Activated B cell treated with CpG ODN at 0.5 μM for 24 hours (primary cell): ENCODE measurements at regions not wholly inside any gene's neighbourhood (a gene's known extent, or its start where the extent isn't known, plus 50 kb on each side); places are given as distances from the start of the nearest gene placed in this dataset.

Experiments used
- ATAC-seq: fragments of 200-7000 bp; cut with Tn5 transposase; one replicate; pipeline ENCODE4 v1.10.0; 2021; ENCODE audit warnings: low read depth, mild to moderate bottlenecking, moderate library complexity
- CTCF ChIA-PET: fragments of 350-600 bp; sonication (Branson Sonifier 250); formaldehyde crosslinking; loops from one replicate; lab custom pipeline; 2021; ENCODE audit warnings: antibody characterized with exemption; lab: Charles Lee
- POLR2A ChIA-PET: fragments of 350-600 bp; sonication (Branson Sonifier 250); formaldehyde crosslinking; loops from one replicate; lab custom pipeline; 2021; ENCODE audit warnings: antibody characterized with exemption; lab: Charles Lee
- DNase-seq: peaks from one replicate; pipeline ENCODE4 v3.0.0; 2022
- H3K27ac Mint-ChIP-seq: one replicate; pipeline ENCODE4 v1.8.0; 2020; ENCODE audit warnings: mixed read lengths
- H3K27me3 Mint-ChIP-seq: one replicate; pipeline ENCODE4 v1.8.0; 2021; ENCODE audit warnings: mixed read lengths
- H3K36me3 Mint-ChIP-seq: one replicate; pipeline ENCODE4 v1.8.0; 2021; ENCODE audit warnings: low read depth, mixed read lengths
- H3K4me1 Mint-ChIP-seq: one replicate; pipeline ENCODE4 v1.8.0; 2021; ENCODE audit warnings: mixed read lengths
- H3K4me3 Mint-ChIP-seq: one replicate; pipeline ENCODE4 v1.8.0; 2020; ENCODE audit warnings: mild to moderate bottlenecking, mixed read lengths
- H3K9me3 Mint-ChIP-seq: one replicate; pipeline ENCODE4 v1.8.0; 2020; ENCODE audit warnings: mixed read lengths
- CTCF ChIP-seq: fragments of 200-600 bp; IDR thresholded peaks from one replicate; pipeline ENCODE4 v1.8.0; 2022; ENCODE audit warnings: antibody characterized with exemption, mild to moderate bottlenecking
- intact Hi-C: fragments of 100-400 bp; cut with micrococcal nuclease; formaldehyde crosslinking; loops from one replicate; pipeline ENCODE4 v1.15.1; 2024

DNA sequence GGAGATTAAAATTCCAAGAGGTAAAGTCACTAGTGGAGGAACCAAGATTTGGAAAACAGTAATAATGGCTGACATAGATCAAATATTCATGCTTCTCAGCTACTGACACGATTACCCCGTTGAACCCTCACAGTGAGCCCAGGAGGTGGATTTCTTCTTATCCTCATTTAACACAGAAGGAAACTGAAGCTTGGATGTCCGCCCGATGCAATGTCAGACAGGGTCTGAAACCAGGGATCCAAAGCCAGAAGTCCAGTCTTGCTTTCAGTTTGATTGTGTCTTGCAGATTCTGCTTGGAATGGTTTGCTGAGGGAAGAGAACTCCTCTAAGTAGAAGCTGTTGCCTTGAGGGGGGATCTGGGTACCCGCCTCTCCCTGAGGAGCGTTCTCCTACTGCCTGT, 404.7 kb downstream of the KCNRG start:
- H3K4me3 Mint-ChIP-seq = no peak overlapping the region
- ChIA-PET CTCF (no interaction called here), POLR2A (no interaction called here)
- H3K27me3 Mint-ChIP-seq = no peaks in the 10 kb centered on the region
- H3K27ac Mint-ChIP-seq = no peak overlapping the region
- TF ChIP-seq CTCF = no peak
- intact Hi-C loops = no loop called here
- peaks cover 6% of the 10 kb centered on the region for H3K9me3 Mint-ChIP-seq
- no peak for DNase-seq
- H3K36me3 Mint-ChIP-seq = no peaks in the 10 kb centered on the region
- peaks cover 7% of the 10 kb centered on the region for H3K4me1 Mint-ChIP-seq
- ATAC-seq = no peak

DNA sequence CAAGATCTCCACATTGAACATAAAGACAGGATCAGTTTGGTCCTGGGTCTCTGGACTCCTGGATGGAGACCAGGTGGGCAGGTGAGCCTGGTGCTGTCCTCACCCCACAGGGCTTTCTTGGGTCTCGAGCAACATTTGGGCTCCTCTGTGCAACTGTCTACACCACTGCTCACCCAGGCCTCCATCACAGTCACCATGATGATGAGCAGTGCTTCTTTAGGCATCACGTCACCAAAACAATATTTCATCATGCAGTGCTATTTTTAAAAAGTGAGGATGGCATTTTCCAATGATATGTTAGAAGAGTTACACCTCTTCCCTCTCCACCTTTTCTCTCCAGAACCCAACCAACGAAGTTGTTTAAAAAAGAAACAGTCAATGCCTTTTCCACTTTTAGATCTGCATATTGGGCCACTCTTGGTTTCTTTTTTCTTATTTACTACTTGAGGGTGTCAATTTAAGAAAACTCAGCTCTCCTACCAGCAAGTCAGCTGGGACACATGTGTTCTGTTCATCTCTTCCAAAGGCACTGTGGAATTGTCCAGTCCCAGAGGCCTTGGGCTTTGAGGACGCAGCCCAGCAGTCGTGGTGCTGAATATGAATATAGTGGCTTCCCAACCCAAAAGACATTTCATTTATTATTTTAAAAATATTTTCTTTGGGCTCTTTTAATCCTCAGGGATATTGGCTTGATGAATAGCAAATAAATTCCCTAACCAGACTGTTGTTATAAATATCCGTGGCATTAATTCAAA, 405.7 kb downstream of the KCNRG start:
- intact Hi-C loops = no loop called here
- Mint-ChIP-seq H3K36me3 (no peaks in the 10 kb centered on the region), H3K27ac (no peak overlapping the region), H3K27me3 (no peaks in the 10 kb centered on the region), H3K9me3 (no peaks in the 10 kb centered on the region), H3K4me1 (peaks cover 13% of the 10 kb centered on the region), H3K4me3 (no peak overlapping the region)
- POLR2A ChIA-PET = no interaction called here
- TF ChIP-seq CTCF = no peak
- CTCF ChIA-PET = no interaction called here
- DNase-seq = no peak
- ATAC-seq = no peak

DNA sequence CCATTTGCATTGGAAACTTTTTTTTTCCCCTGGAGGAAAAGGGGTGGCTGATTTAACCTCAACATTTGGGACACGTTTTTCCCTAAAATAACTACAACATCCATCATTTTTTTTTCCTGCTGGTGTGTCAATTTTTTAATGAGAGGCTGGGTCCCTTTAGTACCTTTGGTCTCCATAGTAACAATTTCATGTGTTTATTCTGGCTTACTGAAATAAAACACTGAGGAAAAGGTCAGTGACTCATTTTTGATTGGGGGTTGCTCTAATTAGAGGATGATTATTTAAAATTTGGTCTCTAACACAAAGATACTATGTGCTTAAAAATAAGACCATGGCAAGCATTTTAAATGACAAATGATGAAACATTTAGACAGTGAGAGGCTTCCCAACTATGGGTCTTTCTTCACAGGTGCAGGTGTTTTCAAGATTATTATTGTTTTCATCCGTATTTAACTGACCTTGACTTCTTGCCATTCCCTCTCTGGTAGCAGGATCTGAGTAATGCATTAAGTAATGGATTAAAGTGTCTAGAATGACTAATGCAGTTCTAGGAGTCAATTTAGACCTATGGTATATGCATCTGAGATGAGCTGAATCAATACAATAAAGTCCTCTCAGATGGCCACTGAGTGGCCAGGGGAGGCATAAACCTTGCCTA, 406.4 kb downstream of the KCNRG start:
- Mint-ChIP-seq H3K9me3 (no peaks in the 10 kb centered on the region), H3K4me1 (peaks cover 18% of the 10 kb centered on the region), H3K36me3 (no peaks in the 10 kb centered on the region), H3K4me3 (no peak overlapping the region), H3K27ac (no peak overlapping the region), H3K27me3 (no peaks in the 10 kb centered on the region)
- TF ChIP-seq CTCF = no peak
- DNase-seq = no peak
- CTCF ChIA-PET = no interaction called here
- POLR2A ChIA-PET = no interaction called here
- no peak for ATAC-seq
- intact Hi-C loops = no loop called here

DNA sequence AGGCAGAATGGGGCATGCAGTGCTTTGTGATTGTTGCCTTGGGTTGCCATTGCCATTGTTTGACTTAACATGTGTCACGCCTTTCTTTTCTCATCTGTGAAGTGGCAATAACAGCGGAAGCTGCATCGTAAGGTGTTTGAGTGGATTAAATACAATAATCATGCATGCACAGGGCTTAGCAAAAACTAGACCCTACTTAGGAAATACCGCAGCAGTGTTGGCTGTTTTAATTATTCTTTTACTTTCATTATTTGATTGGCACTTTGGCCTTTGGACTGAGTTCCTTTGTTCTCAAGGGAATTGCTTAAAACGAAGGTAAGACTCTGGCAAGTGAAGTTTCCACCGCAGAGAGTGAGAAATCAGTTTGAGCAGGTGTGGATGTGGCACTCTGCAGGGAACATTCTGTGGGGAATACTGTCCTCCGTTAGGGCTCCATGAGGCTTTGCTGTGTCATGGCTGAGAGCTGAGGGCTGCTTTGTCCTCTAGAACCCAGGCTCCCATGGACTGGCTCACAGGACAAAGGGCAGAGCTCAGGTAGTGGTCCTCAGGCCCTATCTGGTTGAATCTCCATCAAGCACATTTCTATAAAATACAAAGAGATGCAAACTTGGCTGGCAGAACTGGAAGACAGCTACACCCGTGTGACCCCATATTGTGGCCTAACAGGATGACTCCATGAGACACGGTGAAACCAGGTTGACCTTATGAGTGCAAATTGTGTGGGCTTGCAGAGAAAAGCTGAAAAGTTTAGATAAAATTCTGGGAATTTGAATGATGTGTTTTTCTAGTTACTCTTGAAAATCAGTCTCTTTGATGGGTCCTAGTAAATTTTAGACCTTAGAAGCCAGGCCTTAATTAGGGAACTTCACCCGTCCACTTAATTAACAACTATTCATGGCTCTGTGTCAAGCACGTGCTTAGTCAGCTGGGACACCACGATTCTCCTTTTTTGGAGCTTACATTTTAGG, 407.2 kb downstream of the KCNRG start:
- POLR2A ChIA-PET = no interaction called here
- no peak for DNase-seq
- intact Hi-C loops = no loop called here
- no peaks in the 10 kb centered on the region for H3K36me3 Mint-ChIP-seq
- TF ChIP-seq CTCF = no peak
- H3K27ac Mint-ChIP-seq = no peak overlapping the region
- no peak for ATAC-seq
- CTCF ChIA-PET = interaction anchor here (0.6 to 1.1 kb wide), 2 partner anchors 379 to 576 kb away, joined by 3 read pairs; no protein-coding TSS in a partner anchor
- peaks cover 19% of the 10 kb centered on the region for H3K4me1 Mint-ChIP-seq
- no peaks in the 10 kb centered on the region for H3K27me3 Mint-ChIP-seq
- H3K9me3 Mint-ChIP-seq = no peaks in the 10 kb centered on the region
- H3K4me3 Mint-ChIP-seq = no peak overlapping the region
